Naive thymus-derived CD8-positive, alpha-beta T cell (primary cell): ENCODE measurements at regions not wholly inside any gene's neighbourhood (a gene's known extent, or its start where the extent isn't known, plus 50 kb on each side); places are given as distances from the start of the nearest gene placed in this dataset.

Experiments used
- ATAC-seq, 2 donors: fragments of 150-1000 bp; cut with Tn5 transposase in 1 of 2; sonication (Bioruptor Pico), chemical (Tn5 transposase) in 1 of 2; 1 replicate in 1 of 2; 2 replicates in 1 of 2; pipeline ENCODE4 v1.10.0; 2021; ENCODE audit warnings: mild to moderate bottlenecking in 2 of 2, moderate library complexity in 2 of 2
- POLR2A ChIA-PET: fragments of 350-600 bp; sonication (Branson Sonifier 250); formaldehyde crosslinking; loops from one replicate; lab custom pipeline; 2021; ENCODE audit warnings: antibody characterized with exemption; lab: Charles Lee
- DNase-seq, 10 donors: peaks; one replicate each; pipeline versions ENCODE4 v3.0.0 to v3.0.0-alpha.2; 2020 to 2022
- H3K27ac Mint-ChIP-seq, 10 donors: one replicate each; pipeline ENCODE4 v1.8.0; 2020 to 2022; ENCODE audit warnings: mild to moderate bottlenecking in 10 of 10, mixed read lengths in 10 of 10, moderate library complexity in 4 of 10, inconsistent platforms in 1 of 10
- H3K27me3 Mint-ChIP-seq, 5 donors: one replicate each; pipeline ENCODE4 v1.8.0; 2021 to 2022; ENCODE audit warnings: mixed read lengths in 5 of 5
- H3K36me3 Mint-ChIP-seq, 3 donors: one replicate each; pipeline ENCODE4 v1.8.0; 2020 to 2022; ENCODE audit warnings: mixed read lengths in 3 of 3, mild to moderate bottlenecking in 2 of 3, inconsistent platforms in 1 of 3
- H3K4me1 Mint-ChIP-seq, 4 donors: one replicate each; pipeline ENCODE4 v1.8.0; 2021 to 2022; ENCODE audit warnings: mixed read lengths in 4 of 4
- H3K4me3 Mint-ChIP-seq, 10 donors: one replicate each; pipeline ENCODE4 v1.8.0; 2020 to 2022; ENCODE audit warnings: mild to moderate bottlenecking in 10 of 10, mixed read lengths in 10 of 10, moderate library complexity in 6 of 10, inconsistent platforms in 1 of 10
- H3K9me3 Mint-ChIP-seq, 9 donors: one replicate each; pipeline ENCODE4 v1.8.0; 2020 to 2022; ENCODE audit warnings: mixed read lengths in 9 of 9, mild to moderate bottlenecking in 3 of 9, inconsistent platforms in 1 of 9, moderate library complexity in 1 of 9

DNA sequence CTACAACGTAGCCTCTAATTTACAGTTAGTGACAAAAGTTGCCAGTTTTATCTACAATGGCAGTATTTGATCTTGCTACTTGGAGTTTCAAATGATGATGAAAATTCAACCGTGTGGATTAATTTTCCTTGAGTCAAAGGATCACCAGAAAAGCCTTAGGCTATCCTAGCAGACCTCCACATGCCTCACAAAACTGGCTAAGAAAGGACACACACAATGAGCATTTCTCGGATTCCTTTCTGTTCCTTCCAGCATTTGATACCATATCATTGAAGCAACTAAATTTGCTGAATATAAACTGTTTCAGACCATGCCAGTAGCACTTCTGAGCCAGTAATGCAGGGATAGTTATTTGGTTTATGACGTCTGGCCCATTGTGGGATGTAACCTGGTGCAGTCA lies 587.4 kb upstream of the MDFIC2 start:
- Mint-ChIP-seq H3K4me3 (no peak overlapping the region), H3K36me3 (peaks cover 0 to 6% (median 4%) of the 10 kb centered on the region in 3 donors), H3K27ac (no peak overlapping the region), H3K9me3 (peaks cover 0 to 15% (median 0%) of the 10 kb centered on the region in 9 donors), H3K27me3 (peaks cover 1 to 15% (median 11%) of the 10 kb centered on the region in 5 donors), H3K4me1 (no peaks in the 10 kb centered on the region)
- ATAC-seq (no peak), DNase-seq (no peak)
- POLR2A ChIA-PET: no interaction called here

DNA sequence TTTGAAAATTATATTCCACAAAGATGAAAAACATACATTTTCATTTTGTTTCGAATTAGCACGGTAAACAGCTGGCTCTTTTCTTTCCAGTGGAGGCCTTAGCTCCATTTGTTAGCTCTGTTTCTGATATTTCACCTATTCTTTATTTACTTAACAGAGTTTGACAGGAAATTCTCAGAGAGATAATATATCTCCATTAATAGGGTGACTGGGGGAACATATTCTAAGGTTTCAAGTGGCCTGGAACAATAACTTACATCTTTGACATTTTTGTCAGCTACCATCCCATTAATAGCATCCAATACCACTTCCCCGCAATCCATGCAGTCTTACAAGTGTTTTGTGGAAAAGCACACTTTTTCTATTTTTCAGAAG lies 577.6 kb upstream of the MDFIC2 start:
- no peaks in the 10 kb centered on the region for H3K36me3 Mint-ChIP-seq
- H3K4me1 Mint-ChIP-seq: no peaks in the 10 kb centered on the region
- no peak overlapping the region for H3K4me3 Mint-ChIP-seq
- peaks cover 0 to 3% (median 0%) of the 10 kb centered on the region in 9 donors for H3K9me3 Mint-ChIP-seq
- DNase-seq (no peak), ATAC-seq (no peak)
- no peaks in the 10 kb centered on the region for H3K27me3 Mint-ChIP-seq
- no peak overlapping the region for H3K27ac Mint-ChIP-seq
- POLR2A ChIA-PET: no interaction called here

GRCh38 chr3:70889162-70890019 lies 577.0 kb upstream of the MDFIC2 start:
- Mint-ChIP-seq H3K9me3 (peaks cover 0 to 3% (median 0%) of the 10 kb centered on the region in 9 donors), H3K4me3 (no peak overlapping the region), H3K27ac (no peak overlapping the region), H3K4me1 (no peaks in the 10 kb centered on the region), H3K27me3 (no peaks in the 10 kb centered on the region), H3K36me3 (no peaks in the 10 kb centered on the region)
- ATAC-seq: no peak
- POLR2A ChIA-PET: no interaction called here
- no peak for DNase-seq

DNA sequence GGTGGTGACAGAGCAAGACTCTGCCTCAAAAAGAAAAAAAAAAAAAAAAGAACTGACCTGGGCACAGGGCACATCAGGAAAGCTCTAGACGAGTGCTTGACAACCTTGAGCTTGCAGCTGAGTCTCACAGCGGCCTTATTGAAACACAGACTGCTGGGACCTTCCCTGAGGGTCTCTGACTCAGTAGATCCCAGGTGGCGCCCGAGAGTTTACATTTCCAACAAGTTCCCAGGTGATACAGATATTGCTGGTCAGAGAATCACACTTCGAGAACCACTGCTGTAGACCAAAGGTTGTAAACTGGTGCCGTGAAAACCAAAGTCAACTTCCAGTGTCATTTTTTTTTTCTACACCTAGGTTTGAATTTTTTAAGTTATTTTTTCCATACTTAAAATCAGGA lies 573.2 kb upstream of the MDFIC2 start:
- no peak for DNase-seq
- Mint-ChIP-seq H3K4me1 (no peaks in the 10 kb centered on the region), H3K4me3 (no peak overlapping the region), H3K27me3 (peaks cover 0 to 4% (median 0%) of the 10 kb centered on the region in 5 donors), H3K27ac (no peak overlapping the region), H3K36me3 (peaks cover 0 to 4% (median 0%) of the 10 kb centered on the region in 3 donors), H3K9me3 (no peaks in the 10 kb centered on the region)
- ATAC-seq: no peak
- POLR2A ChIA-PET: no interaction called here

DNA sequence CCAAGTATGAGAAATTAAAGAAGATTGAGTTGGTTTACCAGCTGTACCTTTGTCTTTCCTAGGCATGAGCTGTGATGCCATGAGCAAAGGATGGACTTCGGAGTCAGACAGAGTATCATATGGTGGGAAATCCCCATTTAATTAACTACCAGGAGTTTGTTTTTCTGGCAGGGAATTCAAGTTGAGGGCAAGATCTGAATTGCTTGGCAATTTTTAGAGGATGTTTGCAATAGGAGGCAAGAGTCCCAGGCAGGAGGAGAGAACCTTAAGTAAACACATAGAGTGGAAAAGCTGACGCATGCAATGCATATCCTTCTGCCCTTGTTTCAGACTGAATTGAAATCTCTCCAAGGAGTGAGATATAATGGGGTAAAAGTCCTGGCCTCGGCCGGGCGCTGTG lies 569.7 kb upstream of the MDFIC2 start:
- H3K4me3 Mint-ChIP-seq: no peak overlapping the region
- peaks cover 0 to 23% (median 2%) of the 10 kb centered on the region in 3 donors for H3K36me3 Mint-ChIP-seq
- no peak for DNase-seq
- H3K27me3 Mint-ChIP-seq: peaks cover 0 to 19% (median 3%) of the 10 kb centered on the region in 5 donors
- POLR2A ChIA-PET: no interaction called here
- no peak for ATAC-seq
- peaks cover 0 to 27% (median 12%) of the 10 kb centered on the region in 9 donors for H3K9me3 Mint-ChIP-seq
- H3K27ac Mint-ChIP-seq: no peak overlapping the region
- H3K4me1 Mint-ChIP-seq: no peaks in the 10 kb centered on the region

DNA sequence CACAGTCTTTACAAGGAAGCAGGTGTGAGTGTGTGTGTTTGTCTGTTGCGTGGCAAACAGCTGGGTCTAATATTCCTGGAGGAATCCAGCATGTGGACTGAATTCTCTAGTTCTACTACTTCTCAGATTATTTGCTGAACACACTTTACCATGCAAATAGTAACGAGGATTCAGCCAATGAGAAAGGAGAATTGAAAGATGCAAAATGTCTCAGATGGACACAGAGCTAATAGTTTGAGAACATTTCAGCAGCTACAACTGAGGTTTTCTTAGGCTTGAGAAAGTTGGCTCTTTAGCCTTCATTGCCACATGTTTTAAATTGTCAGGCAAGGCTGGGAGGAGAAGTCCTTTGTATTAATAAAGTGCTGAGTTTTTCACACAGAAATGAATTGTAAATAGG lies 568.0 kb upstream of the MDFIC2 start:
- Mint-ChIP-seq H3K27me3 (peaks cover 0 to 25% (median 3%) of the 10 kb centered on the region in 5 donors), H3K4me3 (no peak overlapping the region), H3K4me1 (no peaks in the 10 kb centered on the region), H3K27ac (no peak overlapping the region), H3K36me3 (peaks cover 0 to 24% (median 2%) of the 10 kb centered on the region in 3 donors), H3K9me3 (peaks cover 0 to 28% (median 12%) of the 10 kb centered on the region in 9 donors)
- POLR2A ChIA-PET: no interaction called here
- DNase-seq: no peak
- no peak for ATAC-seq

DNA sequence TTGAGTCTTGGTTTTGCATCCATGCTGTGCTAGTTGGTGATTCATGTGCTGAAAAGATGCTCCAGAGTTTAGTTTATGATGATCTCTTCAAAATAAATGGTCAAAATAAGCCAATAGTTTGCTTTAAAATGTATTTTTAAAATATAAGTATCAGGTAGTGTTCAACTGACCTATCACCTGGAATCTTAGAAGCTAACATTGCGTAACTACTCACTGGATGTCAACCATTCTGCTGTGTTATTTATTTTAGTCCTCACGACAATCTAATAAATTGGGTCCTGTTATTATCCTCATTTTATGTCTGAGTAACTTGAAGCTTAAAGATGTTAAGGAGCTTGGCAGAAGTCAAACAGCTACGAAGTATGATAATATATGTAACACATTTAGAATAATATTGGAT lies 563.7 kb upstream of the MDFIC2 start:
- DNase-seq (no peak), ATAC-seq (no peak)
- Mint-ChIP-seq H3K36me3 (peaks cover 0 to 32% (median 2%) of the 10 kb centered on the region in 3 donors), H3K9me3 (peaks cover 0 to 41% (median 20%) of the 10 kb centered on the region in 9 donors), H3K4me3 (no peak overlapping the region), H3K27ac (no peak overlapping the region), H3K27me3 (peaks cover 0 to 25% (median 6%) of the 10 kb centered on the region in 5 donors), H3K4me1 (no peaks in the 10 kb centered on the region)
- POLR2A ChIA-PET: no interaction called here

DNA sequence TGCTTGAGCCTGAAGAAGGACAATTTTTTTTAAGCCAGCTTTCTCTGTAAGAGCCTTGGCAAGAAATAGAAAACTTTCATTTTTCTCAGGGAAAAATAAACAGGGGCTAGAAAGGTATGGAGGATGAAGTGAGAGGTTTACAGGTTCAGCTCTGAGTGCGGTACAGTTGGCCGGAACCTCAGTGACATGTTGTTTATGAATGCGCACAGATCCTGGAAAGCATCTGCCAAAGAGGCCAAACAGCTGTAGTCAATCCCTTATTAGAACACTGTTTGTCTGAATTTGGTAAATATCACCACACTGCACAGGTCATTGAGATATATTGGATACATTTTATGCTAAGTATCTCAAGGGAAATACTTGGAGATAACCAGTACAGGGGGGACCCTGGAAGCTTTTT lies 561.8 kb upstream of the MDFIC2 start:
- Mint-ChIP-seq H3K4me3 (no peak overlapping the region), H3K9me3 (peaks cover 0 to 49% (median 18%) of the 10 kb centered on the region in 9 donors), H3K27ac (no peak overlapping the region), H3K4me1 (no peaks in the 10 kb centered on the region), H3K27me3 (peaks cover 0 to 20% (median 6%) of the 10 kb centered on the region in 5 donors), H3K36me3 (peaks cover 0 to 32% (median 2%) of the 10 kb centered on the region in 3 donors)
- ATAC-seq (no peak), DNase-seq (no peak)
- POLR2A ChIA-PET: no interaction called here

GRCh38 chr3:70873686-70874085 lies 561.2 kb upstream of the MDFIC2 start:
- POLR2A ChIA-PET: no interaction called here
- Mint-ChIP-seq H3K27ac (no peak overlapping the region), H3K9me3 (peaks cover 0 to 48% (median 13%) of the 10 kb centered on the region in 9 donors), H3K4me3 (no peak overlapping the region), H3K4me1 (no peaks in the 10 kb centered on the region), H3K36me3 (peaks cover 0 to 30% (median 4%) of the 10 kb centered on the region in 3 donors), H3K27me3 (peaks cover 0 to 17% (median 6%) of the 10 kb centered on the region in 5 donors)
- ATAC-seq (no peak), DNase-seq (no peak)

- Mint-ChIP-seq H3K4me3 (no peak overlapping the region), H3K4me1 (no peaks in the 10 kb centered on the region), H3K9me3 (peaks cover 0 to 40% (median 11%) of the 10 kb centered on the region in 9 donors), H3K36me3 (peaks cover 0 to 18% (median 5%) of the 10 kb centered on the region in 3 donors), H3K27ac (no peak overlapping the region), H3K27me3 (peaks cover 0 to 10% (median 5%) of the 10 kb centered on the region in 5 donors)
- no peak for DNase-seq
- POLR2A ChIA-PET: no interaction called here
- no peak for ATAC-seq
Observed at GRCh38 chr3:70871909-70872656, 559.6 kb upstream of the MDFIC2 start.

- DNase-seq (no peak), ATAC-seq (no peak)
- H3K36me3 Mint-ChIP-seq: peaks cover 0 to 20% (median 5%) of the 10 kb centered on the region in 3 donors
- peaks cover 0 to 8% (median 2%) of the 10 kb centered on the region in 5 donors for H3K27me3 Mint-ChIP-seq
- H3K9me3 Mint-ChIP-seq: peaks cover 0 to 43% (median 13%) of the 10 kb centered on the region in 9 donors
- H3K27ac Mint-ChIP-seq: no peak overlapping the region
- H3K4me3 Mint-ChIP-seq: no peak overlapping the region
- POLR2A ChIA-PET: no interaction called here
- H3K4me1 Mint-ChIP-seq: no peaks in the 10 kb centered on the region
Observed at GRCh38 chr3:70870576-70870975, 558.1 kb upstream of the MDFIC2 start.

DNA sequence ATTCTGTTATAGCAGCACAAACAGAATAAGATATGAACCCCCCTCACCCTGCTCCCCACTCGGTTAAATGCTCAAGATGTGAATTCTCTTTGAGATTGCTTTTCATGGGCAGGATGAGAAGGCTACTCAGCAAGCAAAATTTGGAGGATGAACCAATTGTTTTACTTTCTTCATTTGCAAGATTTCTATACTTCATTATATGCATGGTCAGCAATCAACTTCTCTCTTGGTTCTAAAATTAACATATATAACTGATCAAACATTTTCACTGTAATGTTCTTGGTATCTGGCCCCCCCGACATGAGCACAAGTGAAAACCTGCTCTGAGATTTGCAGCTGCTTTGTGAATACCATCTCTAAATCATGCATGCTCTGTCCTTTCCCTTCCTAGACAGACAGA lies 556.1 kb upstream of the MDFIC2 start:
- no peak overlapping the region for H3K27ac Mint-ChIP-seq
- H3K36me3 Mint-ChIP-seq: peaks cover 0 to 25% (median 9%) of the 10 kb centered on the region in 3 donors
- DNase-seq (no peak), ATAC-seq (no peak)
- no peak overlapping the region for H3K4me3 Mint-ChIP-seq
- POLR2A ChIA-PET: no interaction called here
- H3K9me3 Mint-ChIP-seq: peaks cover 0 to 57% (median 18%) of the 10 kb centered on the region in 9 donors
- H3K4me1 Mint-ChIP-seq: no peaks in the 10 kb centered on the region
- peaks cover 0 to 4% (median 3%) of the 10 kb centered on the region in 5 donors for H3K27me3 Mint-ChIP-seq

DNA sequence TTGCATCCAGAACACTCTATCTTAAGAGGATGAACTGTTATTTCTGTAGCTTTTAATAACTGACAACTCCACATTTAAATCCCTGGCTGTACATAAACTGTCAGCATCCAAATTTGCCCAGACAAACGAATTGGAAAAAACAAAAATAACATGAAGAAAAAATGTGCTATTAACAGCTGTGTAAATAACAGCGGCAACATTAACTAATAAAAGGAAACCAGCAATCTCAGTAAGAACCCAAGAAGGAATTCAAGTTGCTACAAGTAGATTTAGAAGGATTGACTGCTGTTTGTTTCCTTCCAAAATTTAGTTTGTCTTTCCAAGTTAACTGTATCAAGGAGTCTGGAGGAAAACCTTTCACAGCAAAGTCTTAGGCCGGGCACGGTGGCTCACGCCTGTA lies 550.6 kb upstream of the MDFIC2 start:
- DNase-seq (no peak), ATAC-seq (no peak)
- H3K36me3 Mint-ChIP-seq: peaks cover 0 to 8% (median 4%) of the 10 kb centered on the region in 3 donors
- H3K4me3 Mint-ChIP-seq: no peak overlapping the region
- H3K27ac Mint-ChIP-seq: no peak overlapping the region
- H3K27me3 Mint-ChIP-seq: peaks cover 0 to 8% (median 2%) of the 10 kb centered on the region in 5 donors
- peaks cover 0 to 18% (median 2%) of the 10 kb centered on the region in 9 donors for H3K9me3 Mint-ChIP-seq
- POLR2A ChIA-PET: no interaction called here
- no peaks in the 10 kb centered on the region for H3K4me1 Mint-ChIP-seq
